Transverse colon (tissue), 4 donors: ENCODE measurements at regions not wholly inside any gene's neighbourhood (a gene's known extent, or its start where the extent isn't known, plus 50 kb on each side); places are given as distances from the start of the nearest gene placed in this dataset.

Experiments
- DNase-seq: peaks from one replicate; pipeline ENCODE4 v3.0.0-alpha.2; 2019
- H3K27ac ChIP-seq, 4 donors: fragments of 200-600 bp; sonication (generic); 2 replicates each; pipeline ENCODE4 v1.5.1; 2016 to 2018; ENCODE audit warnings: inconsistent platforms in 4 of 4
- H3K27me3 ChIP-seq: fragments of 200-600 bp; sonication (generic); 2 replicates; pipeline ENCODE4 v1.5.1; 2017; ENCODE audit warnings: inconsistent platforms
- H3K36me3 ChIP-seq, 4 donors: fragments of 200-600 bp; sonication (generic); 2 replicates each; pipeline ENCODE4 v1.5.1; 2017 to 2019; ENCODE audit warnings: inconsistent platforms in 4 of 4
- H3K4me1 ChIP-seq, 4 donors: fragments of 200-600 bp; sonication (generic); 2 replicates each; pipeline ENCODE4 v1.5.1; 2017 to 2020; ENCODE audit warnings: inconsistent platforms in 4 of 4
- H3K4me3 ChIP-seq, 4 donors: fragments of 200-600 bp; sonication (generic); 1 replicate in 1 of 4; 2 replicates in 3 of 4; pipeline versions ENCODE4 v1.5.1 to v1.6.1; 2017 to 2019; ENCODE audit warnings: inconsistent platforms in 4 of 4
- H3K9me3 ChIP-seq, 2 donors: fragments of 200-600 bp; sonication (generic); 2 replicates each; pipeline ENCODE4 v1.5.1; 2017 to 2019; ENCODE audit warnings: inconsistent platforms in 2 of 2
- CTCF ChIP-seq, 5 experiments: fragments of 200-600 bp in 3 of 5; fragments of 450-650 bp in 2 of 5; sonication (generic) in 3 of 5; IDR thresholded peaks; 1 replicate in 2 of 5; 2 replicates in 3 of 5; pipeline ENCODE4 v1.5.1; 2016 to 2017; ENCODE audit warnings: antibody characterized with exemption in 5 of 5, inconsistent platforms in 3 of 5, mild to moderate bottlenecking in 2 of 5, moderate library complexity in 1 of 5
- EP300 ChIP-seq: sonication (generic); formaldehyde crosslinking; IDR thresholded peaks from one replicate; pipeline ENCODE4 v1.6.1; 2017; ENCODE audit warnings: antibody characterized with exemption, low read depth
- POLR2A ChIP-seq: fragments of 450-650 bp; IDR thresholded peaks from one replicate; pipeline ENCODE4 v1.6.1; 2016; ENCODE audit warnings: antibody characterized with exemption, mild to moderate bottlenecking, moderate library complexity
- POLR2AphosphoS5 ChIP-seq, 3 donors: sonication (generic); formaldehyde crosslinking; IDR thresholded peaks; one replicate each; pipeline ENCODE4 v1.6.1; 2016; ENCODE audit warnings: antibody characterized with exemption in 3 of 3
- WGBS, 2 donors: methylation state at CpG; one replicate each; pipeline ENCODE4 v1.1.5; 2018; ENCODE audit warnings: low coverage in 1 of 2; 5-methylcytosine and 5-hydroxymethylcytosine counted together
- in situ Hi-C, 4 donors: fragments of 200-750 bp; cut with MboI; loops; one replicate each; pipeline versions ENCODE4 v1.15.0 to v1.15.1; 2017; ENCODE audit warnings: low sequenced_read_pairs in 3 of 4, low pct_ligation_motif_present in 1 of 4, low pct_unique_long_range_greater_than_20kb in 1 of 4
- intact Hi-C: fragments of 100-400 bp; cut with DNase I; formaldehyde crosslinking; loops from one replicate; pipeline ENCODE4 v1.15.1; 2023; ENCODE audit warnings: low total_unique reads

GRCh38 chr4:181647396-181648147 is 595.6 kb upstream of the TENM3 start:
- intact Hi-C loops, result no loop called here
- no peak overlapping the region for H3K27ac ChIP-seq
- H3K9me3 ChIP-seq, result no peaks in the 10 kb centered on the region
- no peaks in the 10 kb centered on the region for H3K4me1 ChIP-seq
- H3K4me3 ChIP-seq, result no peak overlapping the region
- H3K36me3 ChIP-seq, result no peaks in the 10 kb centered on the region
- no peaks in the 10 kb centered on the region for H3K27me3 ChIP-seq
- in situ Hi-C loops, result no loop called here
- WGBS, 2 donors, result 48 to 56% methylated on average over 14 to 19 of the region's 19 CpGs
- TF ChIP-seq POLR2AphosphoS5 (IDR thresholded peaks at IDR 0.05) (no peak), POLR2A (no peak), EP300 (no peak), CTCF (IDR thresholded peaks at IDR 0.05) (no peak)
- DNase-seq, result no peak

GRCh38 chr4:181650033-181650825 is 593.0 kb upstream of the TENM3 start:
- in situ Hi-C loops (no loop called here), intact Hi-C loops (no loop called here)
- no peak for TF ChIP-seq CTCF (IDR thresholded peaks at IDR 0.05)
- no peaks in the 10 kb centered on the region for H3K9me3 ChIP-seq
- H3K27ac ChIP-seq, result no peak overlapping the region
- H3K27me3 ChIP-seq, result no peaks in the 10 kb centered on the region
- H3K36me3 ChIP-seq, result no peaks in the 10 kb centered on the region
- DNase-seq, result no peak
- H3K4me1 ChIP-seq, result no peaks in the 10 kb centered on the region
- 59 to 65% methylated on average over 4 of the region's 4 CpGs for WGBS, 2 donors
- H3K4me3 ChIP-seq, result no peak overlapping the region

- H3K27me3 ChIP-seq, result no peaks in the 10 kb centered on the region
- no peak overlapping the region for H3K4me3 ChIP-seq
- in situ Hi-C loops, result no loop called here
- H3K9me3 ChIP-seq, result no peaks in the 10 kb centered on the region
- DNase-seq, result no peak
- H3K36me3 ChIP-seq, result no peaks in the 10 kb centered on the region
- no peak overlapping the region for H3K27ac ChIP-seq
- 68 to 87% methylated on average over 2 to 5 of the region's 5 CpGs for WGBS, 2 donors
- no peaks in the 10 kb centered on the region for H3K4me1 ChIP-seq
- no peak for TF ChIP-seq POLR2AphosphoS5 (IDR thresholded peaks at IDR 0.05)
- TF ChIP-seq EP300, result no peak
- TF ChIP-seq CTCF (IDR thresholded peaks at IDR 0.05), result no peak
- TF ChIP-seq POLR2A, result no peak
- intact Hi-C loops, result no loop called here
Observed at GRCh38 chr4:181656748-181657147, 586.5 kb upstream of the TENM3 start.

- H3K36me3 ChIP-seq, result no peaks in the 10 kb centered on the region
- in situ Hi-C loops, result no loop called here
- no peak for DNase-seq
- H3K4me3 ChIP-seq, result no peak overlapping the region
- no peaks in the 10 kb centered on the region for H3K4me1 ChIP-seq
- H3K27ac ChIP-seq, result no peak overlapping the region
- intact Hi-C loops, result no loop called here
- no peaks in the 10 kb centered on the region for H3K9me3 ChIP-seq
- TF ChIP-seq POLR2A (no peak), EP300 (no peak), POLR2AphosphoS5 (IDR thresholded peaks at IDR 0.05) (no peak), CTCF (IDR thresholded peaks at IDR 0.05) (no peak)
- WGBS, 2 donors, result 44 to 57% methylated on average over 3 of the region's 3 CpGs
- no peaks in the 10 kb centered on the region for H3K27me3 ChIP-seq
Observed at GRCh38 chr4:181659202-181659601, 584.0 kb upstream of the TENM3 start.
